AG08395 (cell line): ENCODE measurements at regions not wholly inside any gene's neighbourhood (a gene's known extent, or its start where the extent isn't known, plus 50 kb on each side); places are given as distances from the start of the nearest gene placed in this dataset.
"Not testable (repeated sequence)": the region's sequence is repeated elsewhere in the genome, so short reads cannot be mapped to it uniquely, and the experiment has no call there.

Experiments used
- DNase-seq: peaks from one replicate; pipeline ENCODE4 v3.0.0; 2012; ENCODE audit warnings: mixed read lengths, low spot score

DNA sequence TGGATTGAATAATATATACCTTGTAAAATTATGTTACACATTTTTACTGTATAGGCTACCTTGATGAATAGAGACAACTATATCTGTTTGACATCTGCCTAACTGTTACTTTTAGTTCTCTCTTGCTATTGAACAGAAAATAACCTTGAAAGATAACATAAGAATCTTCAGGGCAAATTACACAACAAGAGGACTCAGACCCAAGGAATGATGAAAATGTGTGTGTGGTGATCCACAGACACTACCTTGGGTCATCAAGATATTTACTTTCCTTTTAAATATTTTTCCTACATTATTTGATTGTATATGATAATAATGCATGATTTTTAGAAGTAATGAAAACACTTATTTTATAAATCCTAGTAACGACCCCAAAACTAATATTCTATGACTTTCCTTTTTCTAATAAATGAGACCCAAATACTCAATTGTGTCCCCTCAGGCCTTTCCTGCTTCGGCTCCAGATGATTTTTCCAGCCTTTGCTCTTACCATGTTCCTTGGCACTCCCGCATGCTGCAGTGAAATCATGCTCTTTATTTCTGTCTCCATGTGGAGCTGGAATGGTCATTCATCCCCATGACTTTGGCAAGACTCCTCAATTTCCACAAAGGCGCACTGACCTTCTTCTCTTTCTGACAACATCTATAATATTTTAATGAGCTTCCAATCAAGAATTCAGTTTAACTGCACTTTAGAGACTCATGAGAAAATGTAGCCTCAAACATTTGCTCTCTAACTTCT is 187.6 kb downstream of the EPM2A start:
- DNase-seq, result no peak

- DNase-seq, result no peak
Observed at GRCh38 chr6:145548933-145549648, 186.2 kb downstream of the EPM2A start.

- no peak for DNase-seq
Observed at GRCh38 chr6:145551164-145551563, 184.2 kb downstream of the EPM2A start.

GRCh38 chr6:145555084-145555483 is 180.2 kb downstream of the EPM2A start:
- no peak for DNase-seq

DNA sequence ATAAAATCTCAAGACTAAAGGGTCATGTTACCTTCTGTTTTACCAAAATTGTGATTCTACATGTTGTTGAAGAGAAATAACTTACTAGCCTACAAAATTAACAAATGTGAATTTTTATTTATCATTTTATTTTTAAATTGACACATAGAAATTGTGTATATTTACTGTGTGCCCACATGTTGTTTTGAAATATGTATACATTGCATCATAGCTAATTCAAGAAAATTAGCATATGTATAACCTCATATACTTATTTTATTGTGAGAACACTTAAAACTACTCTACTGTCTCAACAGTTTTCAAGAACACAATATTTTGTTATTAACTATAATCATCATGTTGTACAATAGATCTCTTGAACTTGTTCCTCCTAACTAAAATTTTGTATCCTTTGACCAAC is 177.8 kb downstream of the EPM2A start:
- no peak for DNase-seq

DNA sequence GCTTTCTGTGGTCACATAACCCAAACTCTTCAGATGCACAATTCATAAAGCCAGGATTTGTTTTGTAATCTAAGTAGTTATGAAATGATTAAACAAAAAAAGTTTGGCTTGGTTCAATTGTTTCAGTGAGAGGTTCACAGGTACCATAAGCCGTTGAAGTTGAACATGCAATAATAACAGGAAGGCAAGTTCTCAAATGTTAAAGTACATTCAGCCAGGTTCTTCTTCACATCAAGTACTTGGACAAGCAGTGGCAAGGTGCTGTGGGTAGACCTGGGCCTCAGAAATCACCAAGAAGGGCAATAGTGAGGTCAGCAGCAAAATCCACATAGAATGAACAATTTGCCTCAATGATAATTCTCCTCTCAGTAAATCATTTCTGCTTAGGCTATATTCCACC is 175.5 kb downstream of the EPM2A start:
- DNase-seq, result no peak

DNA sequence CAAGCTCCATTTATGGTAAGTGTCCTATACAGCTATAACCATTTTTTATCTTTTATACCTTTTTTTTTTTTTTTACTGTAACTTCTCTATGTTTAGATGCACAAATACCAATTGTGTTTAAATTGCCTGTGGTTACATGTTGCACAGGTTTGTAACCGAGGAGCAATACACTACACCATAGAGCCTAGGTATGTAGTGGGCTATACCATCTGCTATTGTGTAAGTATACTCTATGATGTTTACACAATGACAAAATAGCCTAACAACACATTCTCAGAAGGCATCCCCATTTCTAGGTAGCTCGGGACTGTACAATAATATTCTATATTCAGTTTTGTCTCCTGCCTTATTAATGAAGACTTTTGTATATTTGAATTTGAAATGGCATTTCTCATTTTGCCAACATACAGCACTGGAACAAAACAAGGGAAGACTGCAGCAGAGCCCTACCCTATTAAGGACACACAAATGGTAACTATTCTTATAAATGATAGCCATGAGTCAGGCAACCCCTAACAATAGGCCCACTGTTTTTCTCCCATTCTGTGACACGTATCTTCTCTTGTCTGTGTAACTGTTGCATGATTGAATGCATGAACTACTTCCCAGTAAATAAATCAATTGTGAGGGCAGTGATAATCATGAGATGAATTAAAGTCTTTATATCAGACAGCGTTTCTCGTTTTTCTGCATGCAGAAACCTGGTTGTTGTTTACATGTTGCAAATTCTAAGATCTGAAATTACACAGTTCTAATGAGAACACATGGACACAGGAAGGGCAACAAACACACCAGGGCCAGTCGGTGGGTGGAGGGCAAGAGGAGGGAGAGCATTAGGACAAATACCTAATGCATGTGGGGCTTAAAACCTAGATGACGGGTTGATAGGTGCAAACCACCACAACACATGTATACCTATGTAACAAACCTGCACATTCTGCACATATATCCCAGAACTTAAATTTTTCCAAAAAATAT is 173.9 kb downstream of the EPM2A start:
- DNase-seq, result no peak

DNA sequence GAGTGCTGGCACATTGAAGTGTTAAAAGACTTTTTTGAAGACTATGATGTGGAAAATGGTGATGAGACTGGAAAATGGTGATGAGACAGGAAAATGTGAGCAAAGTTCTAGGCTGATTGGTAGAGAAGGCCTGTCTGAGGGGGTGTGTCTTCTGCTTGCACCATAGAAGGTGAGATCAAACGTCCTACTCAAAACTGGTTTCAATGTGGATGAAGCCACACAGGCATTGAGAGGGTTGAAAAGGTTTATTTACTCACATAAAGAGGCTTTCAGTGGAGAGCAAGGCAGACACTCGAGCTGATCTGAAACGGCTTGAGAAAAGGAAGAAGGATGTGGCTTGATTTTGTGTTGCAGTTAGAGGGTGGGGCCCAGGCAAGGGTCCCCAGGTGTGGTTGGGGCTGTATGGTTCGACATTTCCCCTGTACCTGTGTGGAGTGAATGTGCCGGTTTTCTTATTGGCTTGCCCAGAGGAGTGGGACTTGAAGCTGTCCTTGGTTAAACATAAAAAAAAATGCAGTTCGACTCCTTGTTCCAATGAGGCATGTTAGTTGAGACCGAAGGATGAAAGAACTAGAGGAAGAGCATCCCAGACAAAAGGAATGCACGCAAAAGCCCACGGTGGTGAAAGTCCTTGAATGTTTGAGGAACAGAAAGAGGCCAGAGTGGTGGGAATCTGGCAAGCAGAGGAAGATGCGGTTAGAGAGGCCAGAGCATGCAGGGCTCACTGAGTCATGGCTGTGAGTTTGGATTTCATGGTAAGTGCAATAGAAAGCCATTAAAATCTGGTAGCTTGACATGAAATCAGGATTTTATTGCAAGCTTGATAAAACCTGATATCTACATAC is 172.3 kb downstream of the EPM2A start:
- DNase-seq, result no peak

- no peak for DNase-seq
Observed at GRCh38 chr6:145564553-145564952, 170.8 kb downstream of the EPM2A start.

- DNase-seq, result no peak
Observed at GRCh38 chr6:145567684-145568252, 167.6 kb downstream of the EPM2A start.

DNA sequence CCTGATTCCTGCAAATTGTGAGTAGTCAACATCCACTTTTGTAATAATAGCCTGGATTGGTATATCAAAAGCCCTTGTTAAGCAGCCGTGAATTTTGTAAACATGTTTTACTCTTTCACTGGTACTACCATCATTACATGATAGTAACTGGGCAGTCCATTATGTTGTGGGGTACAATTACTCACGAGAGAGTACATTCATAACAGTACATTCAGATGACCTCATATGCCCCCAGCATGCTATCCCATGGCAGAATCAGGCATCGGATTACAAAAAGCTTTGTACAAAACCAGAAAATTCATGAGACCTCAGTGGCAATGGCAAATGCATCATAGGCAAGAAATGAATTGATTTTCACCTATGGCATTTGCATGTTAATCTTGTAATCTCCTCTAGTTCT is 166.2 kb downstream of the EPM2A start:
- DNase-seq, result no peak

DNA sequence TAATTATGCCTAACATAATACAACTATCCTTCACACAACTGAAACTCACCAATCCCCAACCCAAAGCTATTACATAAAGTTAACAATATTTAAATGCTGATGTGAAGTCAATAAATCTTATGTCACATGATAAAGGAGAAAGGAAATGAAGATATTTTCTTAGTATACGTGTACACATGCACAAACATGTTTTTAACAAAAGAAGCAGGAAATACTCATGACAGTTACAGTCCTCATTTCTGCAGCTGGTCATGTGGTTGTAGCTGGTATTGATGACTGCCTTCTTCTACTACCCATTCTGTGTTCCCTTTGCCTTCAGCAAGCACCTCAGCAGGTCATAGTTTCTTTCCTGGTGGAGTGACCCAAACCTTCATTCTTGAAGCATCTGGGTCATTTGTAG is 165.0 kb downstream of the EPM2A start:
- not testable (repeated sequence) for DNase-seq

DNA sequence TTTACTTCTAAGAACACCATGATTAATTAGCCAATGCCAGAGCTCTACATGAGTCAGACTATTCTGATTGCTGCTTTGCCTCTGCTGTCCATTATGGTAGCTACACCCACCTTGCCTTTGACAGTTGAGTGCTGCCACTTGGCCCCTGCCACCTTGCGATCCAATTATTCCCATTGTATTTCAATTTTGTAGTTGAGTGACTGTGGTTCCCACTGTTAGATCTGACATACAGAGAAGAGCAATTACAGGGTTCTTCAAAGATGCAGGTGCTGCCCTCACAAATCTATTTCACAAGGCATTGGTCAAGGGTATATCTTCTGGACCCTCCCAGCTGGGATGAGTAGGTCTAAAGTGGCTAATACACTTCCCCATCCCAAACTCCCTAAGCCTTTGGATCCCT is 161.1 kb downstream of the EPM2A start:
- DNase-seq, result not testable (repeated sequence)
